AG08395 (cell line): ENCODE measurements at regions not wholly inside any gene's neighbourhood (a gene's known extent, or its start where the extent isn't known, plus 50 kb on each side); places are given as distances from the start of the nearest gene placed in this dataset.

Experiments
- DNase-seq: peaks from one replicate; pipeline ENCODE4 v3.0.0; 2012; ENCODE audit warnings: mixed read lengths, low spot score

DNA sequence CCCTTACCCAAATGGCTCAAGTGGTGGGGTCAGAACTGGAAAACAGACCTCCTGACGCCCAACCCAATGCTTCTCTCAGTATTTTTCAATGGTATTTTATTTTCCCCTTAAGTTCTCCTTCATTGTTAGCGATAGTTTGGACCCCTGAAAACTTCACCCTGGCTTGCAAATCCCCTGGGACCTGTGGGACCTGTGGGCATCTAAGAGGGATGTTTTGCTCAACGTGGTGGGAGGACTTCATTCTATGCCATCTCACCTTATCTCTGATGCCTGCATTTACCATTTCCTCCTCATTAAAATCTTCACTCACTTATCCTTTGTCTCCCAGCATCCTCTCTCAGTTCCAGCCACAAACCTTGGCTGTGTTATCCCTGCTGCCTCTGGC, 59.4 kb upstream of the GZMB start:
- no peak for DNase-seq

DNA sequence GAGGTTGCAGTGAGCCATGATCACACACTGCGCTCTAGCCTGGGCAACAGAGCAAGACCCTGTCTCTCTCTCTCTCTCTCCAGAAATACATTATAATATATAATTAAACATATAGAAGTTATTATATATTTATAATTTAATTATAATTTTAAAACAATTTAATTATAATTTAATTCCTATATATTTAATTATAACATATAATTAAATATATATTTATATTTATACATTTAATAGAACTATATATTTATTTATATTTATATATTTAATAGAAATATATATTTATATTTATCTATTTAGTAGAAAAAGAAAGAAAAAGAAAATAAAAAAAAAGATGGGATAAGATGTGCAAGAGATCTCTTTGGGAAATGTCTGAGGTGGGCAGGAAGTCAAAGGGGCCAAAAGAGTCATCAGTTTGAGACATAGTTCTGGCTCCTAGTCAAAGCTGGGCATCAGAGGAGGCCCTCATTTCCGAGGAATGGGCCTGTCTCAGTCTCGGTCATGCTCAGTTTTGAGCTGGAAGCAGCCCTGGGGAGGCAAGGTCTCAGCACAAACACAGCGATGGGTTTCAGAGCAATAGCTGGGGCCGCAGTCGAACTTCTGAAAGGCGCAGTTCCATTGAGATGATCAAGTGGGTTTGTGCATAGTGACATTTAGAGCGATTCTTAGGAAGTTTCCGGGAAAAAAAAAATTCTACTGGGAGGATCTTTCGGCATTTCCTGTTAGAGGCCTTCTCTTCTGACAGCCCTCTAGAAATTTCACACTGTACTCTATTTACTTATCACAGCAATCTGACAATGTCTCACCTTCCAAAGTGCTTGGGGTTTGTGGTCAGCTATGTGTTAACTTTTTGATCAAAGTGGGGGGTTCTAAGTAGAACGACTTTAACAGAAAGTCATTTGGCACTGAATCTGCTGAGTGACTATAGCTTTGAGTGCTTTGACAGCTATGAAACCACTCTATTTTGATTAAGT, 58.7 kb upstream of the GZMB start:
- DNase-seq, result no peak

DNA sequence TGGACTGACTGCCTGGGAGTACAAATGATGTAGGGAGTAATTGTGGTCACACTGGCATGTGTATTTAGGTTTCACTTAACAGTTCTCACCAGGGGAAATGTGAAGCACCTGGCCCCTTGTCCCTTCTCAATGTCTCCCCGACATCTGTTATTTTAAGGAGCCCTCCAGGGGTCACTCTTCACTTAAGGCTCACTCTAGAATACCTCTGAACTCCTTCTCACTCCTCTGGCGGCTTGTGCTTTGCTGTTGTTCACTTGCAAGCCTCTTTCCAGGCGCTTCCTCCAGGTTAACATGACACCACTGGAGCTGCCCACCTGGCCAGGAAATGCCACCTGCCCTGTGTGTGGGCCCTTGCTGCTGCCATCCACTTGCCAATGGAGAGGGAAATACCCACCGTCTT, 56.5 kb upstream of the GZMB start:
- DNase-seq, result no peak

DNA sequence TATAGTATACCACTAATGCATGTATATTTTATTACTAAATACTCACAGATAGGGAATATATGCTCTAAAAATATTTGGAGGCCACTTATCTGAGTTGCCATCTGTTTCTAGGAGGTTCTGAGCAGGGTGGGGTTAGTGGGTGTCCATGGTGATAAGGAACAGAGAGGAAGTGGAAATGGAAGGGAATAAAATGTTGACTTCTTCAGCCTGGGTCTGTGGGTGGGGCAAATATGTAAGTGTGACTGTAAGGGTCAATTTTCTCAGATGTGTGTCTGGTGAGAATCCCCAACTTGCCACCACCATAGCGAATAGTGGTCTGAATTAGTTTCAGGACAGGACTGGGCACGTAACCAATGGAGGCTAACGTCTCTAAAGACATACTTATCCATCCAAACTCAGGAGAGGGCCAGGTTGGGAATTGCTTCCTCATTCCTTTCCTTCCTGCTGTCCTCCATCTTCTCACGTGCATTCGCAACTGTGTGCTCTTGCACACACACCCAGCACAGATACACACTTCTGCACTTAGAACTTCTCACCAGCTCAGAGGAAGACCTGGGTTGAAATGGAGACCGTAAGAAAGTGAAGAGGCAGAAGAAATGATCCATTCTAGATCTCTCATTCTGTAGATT, 54.2 kb upstream of the GZMB start:
- no peak for DNase-seq
